Left colon (tissue), 2 donors: ENCODE measurements at regions not wholly inside any gene's neighbourhood (a gene's known extent, or its start where the extent isn't known, plus 50 kb on each side); places are given as distances from the start of the nearest gene placed in this dataset.

Experiments used
- ATAC-seq: fragments of 200-7000 bp; cut with Tn5 transposase; one replicate; pipeline ENCODE4 v1.9.1; 2020; ENCODE audit warnings: mild to moderate bottlenecking, moderate library complexity
- DNase-seq, 2 donors: peaks; one replicate each; pipeline ENCODE4 v3.0.0-alpha.2; 2020
- intact Hi-C, 2 donors: fragments of 100-400 bp; cut with DNase I in 1 of 2; cut with micrococcal nuclease in 1 of 2; formaldehyde crosslinking; loops; one replicate each; pipeline versions ENCODE4 v1.11.2 to v1.14.0; 2022; cut with DNase I, micrococcal nuclease
- donor health status: DM: no; HTN: no; CAD: no.
- donor health status: DM: yes; HTN: yes; CAD: no.

- intact Hi-C loops: no loop called here
- ATAC-seq (no peak), DNase-seq (no peak)
These were observed 128.8 kb upstream of the DYRK2 start for GRCh38 chr12:67519484-67520433.

DNA sequence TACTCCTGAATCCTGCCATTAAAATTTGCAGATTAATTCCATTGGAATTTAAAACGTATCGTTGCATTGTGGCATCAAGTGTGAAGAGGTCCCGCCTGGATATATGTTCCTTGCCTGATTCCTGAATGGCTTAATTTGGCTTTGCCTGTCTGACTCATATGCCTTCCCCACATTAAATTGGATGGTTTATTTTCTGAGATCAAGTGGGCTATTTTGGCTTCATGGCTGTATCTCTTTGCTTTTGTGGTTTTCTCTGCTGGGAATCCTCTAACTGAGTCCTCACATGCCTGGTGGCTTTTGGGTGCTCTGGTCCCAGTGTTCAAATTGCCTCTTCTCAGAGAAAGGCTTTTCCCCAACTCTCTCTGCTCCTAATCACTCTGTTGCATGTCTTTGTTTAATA is 127.9 kb upstream of the DYRK2 start:
- DNase-seq: no peak
- intact Hi-C loops: no loop called here
- no peak for ATAC-seq

DNA sequence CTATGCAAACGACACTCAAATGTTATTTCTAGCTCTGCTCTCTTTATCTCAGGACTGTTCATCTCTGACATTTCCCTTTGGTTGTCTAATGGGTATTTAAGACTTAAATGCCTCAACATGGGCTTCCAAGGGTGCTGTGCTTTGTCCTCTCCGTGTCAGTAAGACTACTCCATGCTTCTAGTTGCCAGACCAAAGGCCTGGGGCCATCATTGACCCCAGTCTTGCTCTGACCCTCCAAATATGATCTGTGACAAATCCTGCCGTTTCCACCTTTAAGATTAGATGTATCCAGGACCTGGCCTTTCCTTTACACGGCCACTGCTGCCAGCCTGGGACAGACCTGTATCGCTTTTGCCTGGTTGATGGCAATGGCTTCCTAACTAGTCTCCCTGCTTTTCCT is 126.3 kb upstream of the DYRK2 start:
- ATAC-seq (no peak), DNase-seq (no peak)
- intact Hi-C loops: no loop called here

DNA sequence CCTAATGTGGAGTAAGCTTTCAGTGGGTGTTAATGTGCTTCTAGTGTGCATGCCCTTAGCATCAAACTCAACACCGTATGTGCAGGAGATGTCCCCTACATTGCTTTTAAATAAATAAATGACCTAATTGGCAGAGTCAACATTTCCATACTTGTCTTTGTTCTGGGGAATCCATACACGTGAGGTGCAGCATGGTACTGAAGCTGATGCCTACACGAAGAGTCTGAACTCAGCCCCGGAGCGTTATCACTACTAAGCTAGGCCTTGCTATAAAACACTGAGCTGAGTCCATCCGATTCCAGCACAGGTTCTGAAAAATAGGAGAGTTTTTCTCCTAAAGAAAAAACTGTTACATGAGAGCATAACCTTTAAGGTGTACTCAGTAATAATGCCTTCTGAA is 125.0 kb upstream of the DYRK2 start:
- ATAC-seq (no peak), DNase-seq (no peak)
- intact Hi-C loops: no loop called here

DNA sequence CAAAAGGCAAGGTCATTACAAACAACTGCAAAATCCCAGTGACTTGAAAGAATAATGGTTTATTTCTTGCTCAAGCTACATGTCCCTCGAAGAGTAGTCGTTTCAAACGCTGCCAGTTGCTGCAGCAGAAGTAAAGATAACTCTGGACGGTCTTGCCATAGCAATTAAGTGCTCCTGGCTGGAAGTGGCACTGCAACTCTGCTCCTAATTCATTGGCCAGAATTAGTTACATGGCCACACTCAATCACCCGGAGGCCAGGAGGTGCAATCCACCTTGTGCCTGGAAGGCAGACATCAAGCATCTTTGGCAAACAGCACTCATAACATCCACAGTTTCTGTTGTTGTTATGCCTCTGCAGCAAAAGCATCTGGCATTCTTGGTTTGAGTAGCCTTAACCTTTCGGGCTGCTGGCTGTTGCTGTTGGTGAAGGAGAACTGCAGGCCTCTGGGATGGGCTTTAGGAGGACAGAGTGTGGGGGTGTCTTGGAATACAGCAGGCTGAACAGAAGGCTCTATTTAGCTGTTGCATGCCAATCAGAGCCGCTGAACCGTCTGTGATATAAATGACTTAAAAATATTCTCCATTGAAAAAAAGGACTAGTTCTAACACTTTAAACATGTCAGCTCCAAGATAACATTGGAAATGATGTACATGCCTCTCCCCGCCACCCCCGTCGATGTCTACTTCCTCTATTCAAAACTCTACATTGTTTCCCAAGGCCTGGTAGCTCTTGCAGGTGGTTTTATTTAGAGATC is 123.5 kb upstream of the DYRK2 start:
- ATAC-seq (no peak), DNase-seq (no peak)
- intact Hi-C loops: no loop called here

GRCh38 chr12:67525617-67525884 is 123.0 kb upstream of the DYRK2 start:
- DNase-seq (no peak), ATAC-seq (no peak)
- intact Hi-C loops: no loop called here

DNA sequence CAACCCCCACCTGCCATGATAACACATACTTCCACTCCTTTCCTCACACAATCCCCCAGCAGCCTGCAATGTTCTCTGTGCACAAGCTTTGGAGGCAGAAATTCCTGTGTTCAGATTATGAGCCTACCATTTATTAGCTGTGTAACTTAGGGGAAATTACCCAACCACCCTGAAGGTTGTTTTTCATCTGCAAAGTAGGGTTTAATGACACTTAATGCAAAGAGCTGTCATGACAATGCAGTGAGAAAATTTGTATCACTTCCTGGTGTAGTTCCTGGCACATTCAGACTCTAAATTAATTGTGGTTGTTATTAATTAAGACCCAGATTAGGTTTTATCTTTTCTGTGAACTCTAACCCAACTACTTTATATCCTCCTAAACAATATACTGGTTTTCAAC is 122.4 kb upstream of the DYRK2 start:
- intact Hi-C loops: no loop called here
- DNase-seq (no peak), ATAC-seq (no peak)

DNA sequence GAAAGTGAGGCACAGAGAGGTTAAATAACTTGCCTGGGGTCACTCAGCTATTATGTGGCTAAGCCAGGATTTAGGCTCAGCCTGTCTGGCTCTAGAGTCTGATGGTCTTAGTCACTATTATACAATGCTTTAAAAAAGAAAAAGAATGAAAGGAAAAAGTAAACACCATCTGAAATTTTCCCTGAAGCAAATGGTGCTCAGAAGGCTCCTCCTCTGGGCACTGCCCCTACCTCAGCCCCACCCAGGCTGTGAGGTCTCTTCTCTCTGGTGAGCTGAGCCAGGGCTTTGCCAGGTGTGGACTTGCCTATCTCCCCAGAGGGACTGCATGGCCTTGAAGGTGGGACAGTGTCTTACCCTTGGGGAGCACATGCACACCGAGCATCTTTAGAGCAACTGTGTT is 117.5 kb upstream of the DYRK2 start:
- intact Hi-C loops: no loop called here
- no peak for DNase-seq
- no peak for ATAC-seq

DNA sequence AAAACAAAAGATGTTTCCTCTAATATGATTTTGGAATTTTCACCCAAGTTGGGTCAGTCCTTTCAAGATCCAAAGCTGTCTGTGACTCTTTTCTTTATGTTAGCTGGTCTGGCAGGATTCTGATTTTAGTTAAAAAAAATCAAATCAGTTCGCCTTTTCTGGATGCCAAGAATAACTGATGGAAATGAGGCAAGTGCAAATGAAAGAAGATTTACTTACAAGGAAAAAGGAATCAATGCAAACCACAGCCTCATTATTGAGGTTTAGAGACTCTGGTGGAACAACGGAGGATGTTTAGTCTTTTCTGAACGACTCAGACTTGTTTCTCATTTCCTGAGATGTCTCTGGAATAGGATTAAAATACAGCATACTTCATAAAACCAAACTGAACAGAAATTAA is 117.0 kb upstream of the DYRK2 start:
- DNase-seq: no peak
- no peak for ATAC-seq
- intact Hi-C loops: no loop called here

GRCh38 chr12:67533159-67533558 is 115.4 kb upstream of the DYRK2 start:
- intact Hi-C loops: no loop called here
- ATAC-seq (no peak), DNase-seq (no peak)

DNA sequence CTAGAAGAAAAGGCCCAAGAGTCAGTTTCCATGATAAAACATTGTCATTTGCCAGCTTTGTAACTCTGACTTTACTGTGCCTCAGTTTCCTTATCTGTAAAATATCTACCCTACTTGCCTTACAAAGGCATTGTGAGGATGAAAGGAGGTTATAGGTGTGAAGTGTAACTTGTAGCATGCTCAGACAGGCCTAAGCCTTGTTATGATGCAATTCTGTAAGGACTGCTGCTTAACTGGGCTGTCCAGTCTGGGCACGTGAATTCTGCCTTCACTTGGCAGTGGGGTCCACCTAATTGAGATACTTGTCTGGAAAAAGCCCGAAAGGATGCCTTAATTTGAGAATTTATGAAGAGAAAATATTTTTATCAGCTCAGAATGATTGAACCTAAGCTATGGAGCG is 114.5 kb upstream of the DYRK2 start:
- ATAC-seq: no peak
- intact Hi-C loops: no loop called here

GRCh38 chr12:67534681-67535080 is 113.9 kb upstream of the DYRK2 start:
- DNase-seq: no peak
- intact Hi-C loops: no loop called here
- ATAC-seq: peak; percentile 52

More for the DNA sequence above, 114.5 kb upstream of the DYRK2 start:
- no peak for DNase-seq

GRCh38 chr12:67535176-67535575 is 113.4 kb upstream of the DYRK2 start:
- no peak for ATAC-seq
- intact Hi-C loops: no loop called here

DNA sequence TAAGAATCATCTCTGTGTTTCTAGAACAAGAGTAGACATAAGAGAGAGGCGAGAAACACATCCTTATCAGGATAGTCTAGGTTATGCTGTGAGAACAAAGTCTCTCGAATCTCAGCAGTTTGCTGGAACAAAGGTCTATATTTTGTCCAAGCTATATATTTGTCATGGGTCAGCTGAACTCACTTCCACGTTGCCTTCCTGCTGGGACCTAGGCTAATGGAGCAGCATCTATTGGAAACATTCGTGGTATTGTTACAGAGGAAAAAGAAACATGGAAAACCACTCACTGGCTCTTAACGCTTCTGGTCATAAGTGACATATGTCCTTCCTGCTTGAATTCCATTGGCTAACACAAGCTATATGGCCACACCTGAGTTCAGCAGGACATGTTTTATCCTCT is 112.6 kb upstream of the DYRK2 start:
- intact Hi-C loops: no loop called here
- DNase-seq (no peak), ATAC-seq (peak; percentile 37)

More at GRCh38 chr12:67535176-67535575, 113.4 kb upstream of the DYRK2 start:
- DNase-seq: no peak

GRCh38 chr12:67539329-67539728 is 109.2 kb upstream of the DYRK2 start:
- no peak for ATAC-seq
- no peak for DNase-seq
- intact Hi-C loops: no loop called here

- DNase-seq (no peak), ATAC-seq (no peak)
- intact Hi-C loops: no loop called here
These were observed 108.6 kb upstream of the DYRK2 start for GRCh38 chr12:67539946-67540345.

DNA sequence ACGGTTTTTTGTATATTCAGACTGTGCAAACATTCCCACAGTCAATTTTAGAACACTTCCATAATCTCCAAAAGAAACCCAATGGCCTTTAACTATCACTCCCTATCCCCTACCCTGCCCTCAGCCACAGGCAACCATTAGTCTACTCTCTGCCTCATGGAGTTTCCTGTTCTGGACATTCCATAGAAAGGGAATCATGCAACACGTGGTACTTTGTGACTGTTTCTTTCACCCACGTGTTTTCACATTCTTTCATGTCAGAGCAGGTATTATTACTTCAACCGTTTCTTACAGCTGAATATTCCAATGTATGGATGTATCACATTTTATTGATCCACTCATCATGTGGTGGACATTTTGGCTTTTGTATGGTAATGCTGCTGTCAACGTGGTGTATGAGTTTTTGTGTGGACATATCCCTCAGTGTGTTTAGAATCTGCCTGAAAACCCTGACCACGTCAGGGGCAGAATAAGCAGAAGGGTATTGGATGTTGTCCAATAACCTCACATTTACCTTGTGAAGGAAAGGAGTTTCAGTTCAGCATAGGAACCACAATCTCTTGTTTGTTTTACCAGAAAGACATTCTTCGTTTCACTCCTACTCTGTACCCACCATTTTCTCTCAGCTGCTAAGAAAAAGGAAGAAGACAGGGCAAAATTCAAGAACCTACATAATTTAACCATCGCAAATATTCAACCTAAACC is 107.5 kb upstream of the DYRK2 start:
- ATAC-seq (no peak), DNase-seq (no peak)
- intact Hi-C loops: no loop called here

- intact Hi-C loops: no loop called here
- ATAC-seq (no peak), DNase-seq (no peak)
These were observed 106.9 kb upstream of the DYRK2 start for GRCh38 chr12:67541625-67541991.

GRCh38 chr12:67543021-67543770 is 105.3 kb upstream of the DYRK2 start:
- no peak for DNase-seq
- ATAC-seq: no peak
- intact Hi-C loops: no loop called here
